ENCODE measurements at regions not wholly inside any gene's neighbourhood (a gene's known extent, or its start where the extent isn't known, plus 50 kb on each side); places are given as distances from the start of the nearest gene placed in this dataset.

DNA sequence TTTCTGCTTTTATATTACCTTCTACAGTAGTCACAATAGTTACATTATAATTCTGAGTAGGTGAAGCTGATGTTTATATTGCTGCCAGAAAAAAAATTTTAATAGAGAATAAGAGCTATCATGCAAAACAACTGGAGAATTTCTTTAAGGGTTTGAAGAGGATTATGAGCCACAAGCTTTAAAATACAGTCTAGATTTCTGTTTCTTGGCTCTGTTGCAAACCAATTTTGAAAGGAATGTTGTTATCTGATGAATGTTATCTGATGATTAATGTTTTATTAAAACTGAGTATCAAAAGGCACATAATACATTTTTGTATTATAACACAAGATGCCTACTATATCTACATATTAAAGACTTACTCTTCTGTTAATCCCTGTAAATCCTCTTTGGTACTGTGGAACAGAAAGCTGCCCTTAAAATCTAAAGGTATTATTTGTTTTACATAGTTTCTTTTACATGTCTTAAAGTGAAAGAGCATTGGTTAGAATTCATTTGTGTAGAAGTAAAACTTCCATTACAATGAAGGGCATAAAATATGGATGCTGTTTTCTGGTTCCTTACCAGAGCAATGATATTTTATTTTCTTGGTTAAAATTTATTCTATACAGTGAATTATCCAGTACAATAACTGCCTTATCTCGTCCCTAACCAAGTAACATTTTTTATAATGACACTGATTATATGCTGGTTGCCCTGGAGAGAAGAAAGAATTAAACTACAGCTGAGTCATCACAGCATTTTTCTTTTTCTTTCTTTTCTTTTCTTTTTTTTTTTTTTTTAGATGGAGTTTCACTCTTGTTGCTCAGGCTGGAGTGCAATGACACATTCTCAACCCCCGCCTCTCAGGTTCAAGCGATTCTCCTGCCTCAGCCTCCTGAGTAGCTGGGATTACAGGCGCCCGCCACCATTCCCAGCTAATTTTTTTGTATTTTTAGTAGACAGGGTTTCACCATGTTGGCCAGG lies 205.7 kb downstream of the TANC2 start:
- Histone ChIP-seq H3K4me3 (ENCODE audit: low read depth, low read length) (no peak overlapping the region), H3K27me3 (ENCODE audit: control insufficient read depth, insufficient read depth, low read length) (no peaks in the 10 kb centered on the region), H3K36me3 (ENCODE audit: control insufficient read depth, insufficient read depth, low read length) (no peaks in the 10 kb centered on the region)
- DNase-seq (ENCODE audit: low read depth) = no peak
- TF ChIP-seq, protein P1, sequence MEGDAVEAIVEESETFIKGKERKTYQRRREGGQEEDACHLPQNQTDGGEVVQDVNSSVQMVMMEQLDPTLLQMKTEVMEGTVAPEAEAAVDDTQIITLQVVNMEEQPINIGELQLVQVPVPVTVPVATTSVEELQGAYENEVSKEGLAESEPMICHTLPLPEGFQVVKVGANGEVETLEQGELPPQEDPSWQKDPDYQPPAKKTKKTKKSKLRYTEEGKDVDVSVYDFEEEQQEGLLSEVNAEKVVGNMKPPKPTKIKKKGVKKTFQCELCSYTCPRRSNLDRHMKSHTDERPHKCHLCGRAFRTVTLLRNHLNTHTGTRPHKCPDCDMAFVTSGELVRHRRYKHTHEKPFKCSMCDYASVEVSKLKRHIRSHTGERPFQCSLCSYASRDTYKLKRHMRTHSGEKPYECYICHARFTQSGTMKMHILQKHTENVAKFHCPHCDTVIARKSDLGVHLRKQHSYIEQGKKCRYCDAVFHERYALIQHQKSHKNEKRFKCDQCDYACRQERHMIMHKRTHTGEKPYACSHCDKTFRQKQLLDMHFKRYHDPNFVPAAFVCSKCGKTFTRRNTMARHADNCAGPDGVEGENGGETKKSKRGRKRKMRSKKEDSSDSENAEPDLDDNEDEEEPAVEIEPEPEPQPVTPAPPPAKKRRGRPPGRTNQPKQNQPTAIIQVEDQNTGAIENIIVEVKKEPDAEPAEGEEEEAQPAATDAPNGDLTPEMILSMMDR (IDR thresholded peaks at IDR 0.05; ENCODE audit: insufficient read depth, low read depth, low read length) = no peak
- POLR2A ChIA-PET = interaction anchor here (0.6 to 0.7 kb wide), 3 partner anchors 27 to 243 kb away, joined by 3 to 13 read pairs (median 4); no protein-coding TSS in a partner anchor
- CTCF ChIA-PET = no interaction called here

DNA sequence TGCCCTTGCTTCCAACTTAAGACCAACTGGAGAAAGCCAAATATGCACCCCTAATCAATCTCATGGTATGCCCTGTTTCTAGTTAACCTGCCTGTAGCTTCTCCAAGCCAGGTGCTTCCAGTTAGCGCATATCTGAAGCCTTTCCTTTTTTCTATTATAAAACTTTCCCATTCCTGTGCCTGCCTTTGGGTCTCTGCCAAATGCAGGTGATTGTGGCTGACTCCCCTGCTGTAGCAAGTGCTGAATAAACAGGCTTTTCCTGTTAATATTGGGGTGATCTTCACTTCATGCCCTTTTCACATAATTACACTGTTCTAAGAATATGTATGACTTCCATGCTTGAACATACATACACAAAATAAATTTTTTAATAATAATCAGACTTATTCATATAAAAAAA lies 207.4 kb downstream of the TANC2 start:
- Histone ChIP-seq H3K4me3 (ENCODE audit: low read depth, low read length) (no peak overlapping the region), H3K27me3 (ENCODE audit: control insufficient read depth, insufficient read depth, low read length) (no peaks in the 10 kb centered on the region), H3K36me3 (ENCODE audit: control insufficient read depth, insufficient read depth, low read length) (no peaks in the 10 kb centered on the region)
- CTCF ChIA-PET = interaction anchor here (1.5 kb wide), 1 partner anchor 15 kb away, joined by 3 read pairs; no protein-coding TSS in a partner anchor
- POLR2A ChIA-PET = no interaction called here
- no peak for DNase-seq (ENCODE audit: low read depth)
- TF ChIP-seq, protein P1 (IDR thresholded peaks at IDR 0.05; ENCODE audit: insufficient read depth, low read depth, low read length) = no peak

DNA sequence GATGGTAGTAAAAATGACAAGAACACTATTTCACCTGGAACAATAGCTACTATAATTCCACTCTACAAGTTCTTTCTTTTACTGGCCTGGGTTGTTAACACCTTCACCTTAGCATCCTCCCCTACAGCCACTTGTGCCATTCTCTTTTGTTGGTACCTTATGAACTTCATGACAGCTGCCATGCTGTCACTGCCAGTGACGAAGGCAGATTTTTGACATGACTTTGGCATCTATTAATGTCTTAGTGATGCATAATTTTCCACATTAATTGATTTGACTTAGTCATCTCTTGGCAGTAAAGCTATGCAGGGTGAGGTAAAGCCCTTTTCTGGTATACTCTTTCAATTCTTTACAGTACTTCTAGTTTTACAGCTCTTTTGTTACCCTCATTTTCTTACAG lies 207.9 kb downstream of the TANC2 start:
- no peak overlapping the region for H3K4me3 ChIP-seq (ENCODE audit: low read depth, low read length)
- TF ChIP-seq, protein P1 (IDR thresholded peaks at IDR 0.05; ENCODE audit: insufficient read depth, low read depth, low read length) = no peak
- no peak for DNase-seq (ENCODE audit: low read depth)
- CTCF ChIA-PET = interaction anchor here (1.5 kb wide), 1 partner anchor 16 kb away, joined by 3 read pairs; no protein-coding TSS in a partner anchor
- POLR2A ChIA-PET = no interaction called here
- H3K27me3 ChIP-seq (ENCODE audit: control insufficient read depth, insufficient read depth, low read length) = no peaks in the 10 kb centered on the region
- H3K36me3 ChIP-seq (ENCODE audit: control insufficient read depth, insufficient read depth, low read length) = no peaks in the 10 kb centered on the region

GRCh38 chr17:63178530-63178929 lies 212.5 kb downstream of the TANC2 start:
- TF ChIP-seq, protein P1 (IDR thresholded peaks at IDR 0.05; ENCODE audit: insufficient read depth, low read depth, low read length) = no peak
- Histone ChIP-seq H3K36me3 (ENCODE audit: control insufficient read depth, insufficient read depth, low read length) (no peaks in the 10 kb centered on the region), H3K27me3 (ENCODE audit: control insufficient read depth, insufficient read depth, low read length) (no peaks in the 10 kb centered on the region), H3K4me3 (ENCODE audit: low read depth, low read length) (no peak overlapping the region)
- no peak for DNase-seq (ENCODE audit: low read depth)
- POLR2A ChIA-PET = interaction anchor here (0.6 kb wide), 1 partner anchor 595 kb away, joined by 3 read pairs; the partner anchor contains the start of genes CCDC47 and DDX42
- CTCF ChIA-PET = interaction anchor here (0.6 kb wide), 1 partner anchor 202 kb away, joined by 3 read pairs; no protein-coding TSS in a partner anchor

DNA sequence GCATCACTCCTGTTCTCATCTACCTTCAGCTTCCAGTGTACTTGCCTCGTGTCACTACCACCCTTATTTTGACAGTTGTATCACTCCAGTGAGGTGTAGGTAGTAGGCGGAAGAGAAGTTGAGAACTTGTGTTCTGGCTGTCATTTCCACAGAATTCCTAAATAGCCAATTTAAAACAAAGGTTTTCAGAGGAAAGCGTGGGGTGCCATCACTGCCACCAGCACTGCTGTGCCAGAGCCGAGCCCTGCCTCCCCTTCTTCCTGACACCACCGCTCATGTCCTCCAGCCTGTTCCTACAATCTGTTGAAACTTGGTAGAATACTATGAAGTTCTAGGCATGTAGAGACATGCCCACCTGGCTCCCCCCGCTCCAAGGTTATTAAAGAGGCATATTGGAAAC lies 215.8 kb downstream of the TANC2 start:
- Histone ChIP-seq H3K27me3 (ENCODE audit: control insufficient read depth, insufficient read depth, low read length) (no peaks in the 10 kb centered on the region), H3K4me3 (ENCODE audit: low read depth, low read length) (no peak overlapping the region), H3K36me3 (ENCODE audit: control insufficient read depth, insufficient read depth, low read length) (no peaks in the 10 kb centered on the region)
- TF ChIP-seq, protein P1 (IDR thresholded peaks at IDR 0.05; ENCODE audit: insufficient read depth, low read depth, low read length) = no peak
- ChIA-PET POLR2A (no interaction called here), CTCF (no interaction called here)
- no peak for DNase-seq (ENCODE audit: low read depth)

Data from BJ (cell line).